ENCODE measurements at regions not wholly inside any gene's neighbourhood (a gene's known extent, or its start where the extent isn't known, plus 50 kb on each side); places are given as distances from the start of the nearest gene placed in this dataset.

DNA sequence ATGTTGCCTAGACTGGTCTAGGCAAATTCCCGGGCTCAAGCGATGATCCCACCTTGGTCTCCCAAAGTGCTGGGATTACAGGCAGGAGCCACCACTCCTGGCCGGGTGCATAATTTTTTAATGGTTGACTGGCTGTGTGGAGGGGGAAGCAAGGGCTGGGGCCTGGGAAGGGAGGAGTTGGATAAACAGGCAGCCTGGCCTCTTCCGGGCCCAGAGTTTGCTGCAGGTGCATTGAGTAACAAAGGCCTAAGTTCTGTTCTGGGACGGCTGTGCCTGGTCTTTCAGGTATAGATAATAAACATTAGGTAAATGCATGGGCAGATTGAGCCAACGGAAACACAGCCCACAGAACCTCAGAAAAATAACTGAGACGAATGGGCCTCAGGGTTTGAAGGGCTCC, 191.3 kb upstream of the TBX3 start:
- TF ChIP-seq POLR2A (IDR thresholded peaks at IDR 0.05; ENCODE audit: low read depth, low read length) = no peak
- DNase-seq (ENCODE audit: insufficient read length, low spot score) = no peak
- no peak for FAIRE-seq

GRCh38 chr12:114873656-114874055, 189.7 kb upstream of the TBX3 start:
- TF ChIP-seq POLR2A (IDR thresholded peaks at IDR 0.05; ENCODE audit: low read depth, low read length) = no peak
- DNase-seq (ENCODE audit: insufficient read length, low spot score) = no peak
- FAIRE-seq = no peak

DNA sequence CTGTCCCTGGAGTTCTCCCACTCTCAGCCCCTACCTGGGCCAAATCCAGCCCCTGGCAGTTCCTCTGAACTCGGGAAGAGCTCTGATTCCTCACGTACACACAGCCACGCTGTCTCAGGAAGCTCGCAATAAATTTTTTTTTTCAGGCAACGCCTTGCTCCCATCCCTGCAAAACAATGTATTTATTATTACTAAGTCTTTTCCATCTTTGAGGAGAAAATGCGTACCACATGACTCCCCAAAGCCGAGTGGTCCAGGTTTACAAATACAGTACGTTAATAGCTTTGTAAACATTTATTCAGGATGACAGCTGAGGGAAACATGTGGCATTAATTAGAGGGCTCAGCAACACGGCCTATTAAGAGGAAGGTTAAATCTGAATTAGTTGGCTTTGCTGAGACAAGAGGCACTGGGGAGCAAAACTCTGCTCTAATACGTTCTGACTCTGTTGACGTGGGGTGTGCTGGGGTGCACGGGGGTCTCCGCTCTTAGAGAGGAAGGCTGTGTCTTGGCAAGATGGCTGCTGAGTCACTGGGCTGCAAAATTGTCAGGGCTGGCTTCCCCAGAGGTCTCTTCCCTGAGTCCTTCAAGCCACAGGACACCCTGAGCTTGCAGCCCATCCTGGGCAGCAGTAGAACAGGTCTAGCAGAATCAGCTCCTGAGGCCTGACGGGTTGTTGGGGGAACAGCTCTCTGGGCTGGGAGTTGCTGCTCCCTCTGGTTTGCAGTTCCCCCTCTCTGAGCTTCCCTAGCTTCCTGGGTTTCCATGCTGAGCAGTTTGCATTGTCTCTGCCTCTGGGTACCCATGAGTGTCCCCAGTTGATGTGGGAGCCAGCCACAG, 185.2 kb upstream of the TBX3 start:
- FAIRE-seq (no peak), DNase-seq (ENCODE audit: insufficient read length, low spot score) (no peak)
- no peak for TF ChIP-seq POLR2A (IDR thresholded peaks at IDR 0.05; ENCODE audit: low read depth, low read length)

DNA sequence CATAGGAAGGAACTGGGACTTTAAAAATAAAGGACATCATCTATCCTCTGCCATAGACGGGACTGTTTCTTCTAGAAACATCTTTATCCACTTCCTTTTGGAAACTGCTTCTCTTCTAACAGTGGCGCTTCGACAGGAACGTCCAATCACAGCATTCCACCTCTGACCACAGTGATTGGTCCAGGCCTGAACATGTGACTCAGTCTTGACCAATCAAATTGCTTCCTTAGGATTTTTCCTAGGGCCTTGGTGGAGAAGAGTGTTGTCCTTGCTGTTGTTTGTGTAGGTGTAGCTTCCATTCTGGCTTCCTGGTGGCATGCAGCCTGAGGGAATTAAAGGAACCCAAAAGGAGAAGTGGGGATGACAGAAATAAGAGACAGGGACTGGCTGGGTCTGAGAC, 182.4 kb upstream of the TBX3 start:
- TF ChIP-seq POLR2A (IDR thresholded peaks at IDR 0.05; ENCODE audit: low read depth, low read length) = no peak
- FAIRE-seq (no peak), DNase-seq (ENCODE audit: insufficient read length, low spot score) (no peak)

DNA sequence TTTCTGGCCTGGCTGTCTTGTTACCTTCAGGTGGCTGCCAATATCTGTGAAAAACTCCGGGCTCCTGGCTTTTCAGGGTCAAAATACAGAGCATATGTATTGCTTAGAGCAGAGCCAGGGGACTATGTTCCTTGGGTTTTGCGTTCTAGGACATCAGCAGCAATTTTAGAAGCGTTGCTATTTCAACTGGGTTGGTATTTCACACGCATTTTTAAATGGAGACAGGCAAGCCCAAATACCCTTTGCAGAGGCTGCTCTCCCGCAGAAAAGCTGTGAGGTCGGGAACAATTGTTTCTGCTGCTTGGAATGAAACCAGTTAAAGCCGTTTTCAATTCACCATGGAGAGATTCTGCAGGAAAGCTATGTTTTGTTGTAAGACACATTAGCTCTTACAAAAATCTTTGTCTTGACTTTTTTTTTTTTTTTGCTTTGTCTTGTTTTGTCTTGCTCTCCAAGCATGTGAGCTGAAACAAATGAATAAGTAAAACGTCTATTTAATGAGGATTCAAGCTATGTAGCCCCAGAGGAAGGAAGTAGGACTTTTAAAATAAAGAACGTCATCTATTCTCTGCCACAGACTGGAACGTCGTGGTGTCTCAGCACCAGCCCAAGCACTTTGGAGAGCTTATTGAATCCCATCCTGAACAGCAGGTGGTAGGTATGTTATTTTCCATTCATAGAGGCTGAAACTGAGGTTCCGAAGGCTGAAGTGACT, 181.0 kb upstream of the TBX3 start:
- DNase-seq (ENCODE audit: insufficient read length, low spot score) (no peak), FAIRE-seq (no peak)
- no peak for TF ChIP-seq POLR2A (IDR thresholded peaks at IDR 0.05; ENCODE audit: low read depth, low read length)

DNA sequence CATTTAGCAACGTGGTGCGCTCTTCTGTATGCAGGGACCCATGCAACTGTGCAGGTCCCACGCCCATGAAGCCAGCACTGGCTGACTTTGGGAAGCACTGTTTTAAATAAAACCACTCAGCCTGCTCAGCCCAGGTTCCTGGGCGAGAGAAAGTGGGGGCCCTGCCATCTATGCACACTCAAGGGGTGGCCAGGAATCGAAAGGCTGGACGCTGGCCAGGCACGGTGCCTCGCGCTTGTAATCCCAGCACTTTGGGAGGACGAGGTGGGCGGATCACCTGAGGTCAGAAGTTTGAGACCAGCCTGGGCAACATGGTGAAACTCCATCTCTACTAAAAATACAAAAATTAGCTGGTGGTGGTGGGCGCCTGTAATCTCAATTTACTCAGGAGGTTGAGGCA, 179.9 kb upstream of the TBX3 start:
- DNase-seq (ENCODE audit: insufficient read length, low spot score) (no peak), FAIRE-seq (no peak)
- no peak for TF ChIP-seq POLR2A (IDR thresholded peaks at IDR 0.05; ENCODE audit: low read depth, low read length)

DNA sequence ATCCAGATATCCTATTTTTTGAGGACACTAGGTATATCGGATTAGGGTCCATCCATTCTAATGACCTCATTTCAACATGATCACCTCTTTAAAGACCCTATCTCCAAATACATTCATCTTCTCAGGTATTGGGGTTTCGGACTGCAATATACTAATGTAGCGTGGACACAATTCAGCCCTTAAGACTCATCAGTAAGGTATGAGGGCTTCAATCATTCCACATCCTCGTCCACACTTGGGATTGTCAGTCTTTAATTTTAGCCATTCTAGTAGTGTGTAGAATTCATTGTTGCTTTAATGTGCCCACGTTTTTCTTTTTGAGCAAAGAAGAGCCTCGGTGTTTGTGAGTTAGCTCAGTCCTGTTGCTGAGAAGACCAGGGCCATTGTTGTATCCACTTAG, 177.0 kb upstream of the TBX3 start:
- TF ChIP-seq POLR2A (IDR thresholded peaks at IDR 0.05; ENCODE audit: low read depth, low read length) = no peak
- no peak for FAIRE-seq

DNA sequence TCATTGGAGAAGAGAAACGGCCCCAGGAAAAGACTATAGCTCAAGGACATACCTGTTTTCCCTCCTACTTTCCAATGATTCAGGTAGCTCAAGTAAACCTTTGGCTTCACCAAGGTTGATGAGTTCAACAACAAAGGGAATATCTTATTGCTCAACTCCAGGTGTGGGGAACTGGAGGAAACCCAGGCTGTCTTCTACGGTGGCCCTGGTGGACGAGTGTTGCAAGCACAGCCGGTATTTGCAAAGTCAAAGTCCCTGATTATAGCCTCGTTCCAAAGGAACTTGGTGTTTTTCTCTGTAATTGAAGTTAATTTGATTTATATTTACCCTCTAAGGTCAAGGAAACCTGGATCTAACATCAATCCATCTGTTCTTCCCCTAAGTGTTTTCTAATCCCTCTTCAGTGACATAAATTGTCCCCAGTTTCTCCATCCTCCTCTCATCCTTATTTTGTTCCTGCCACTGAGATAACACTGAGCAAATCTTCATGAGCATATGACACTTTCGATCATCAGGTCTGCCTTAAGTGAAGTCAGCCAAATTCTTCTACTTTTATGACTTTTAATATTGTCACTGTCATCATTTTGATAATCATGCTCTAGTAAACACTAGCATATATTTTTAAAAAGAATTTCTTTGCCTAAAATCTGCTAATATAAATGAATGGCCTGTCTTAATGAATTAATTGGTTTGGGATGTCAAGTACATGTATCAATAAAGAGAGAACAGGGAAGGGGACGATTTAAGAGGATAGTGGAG, 174.6 kb upstream of the TBX3 start:
- DNase-seq (ENCODE audit: insufficient read length, low spot score) (no peak), FAIRE-seq (no peak)
- TF ChIP-seq POLR2A (IDR thresholded peaks at IDR 0.05; ENCODE audit: low read depth, low read length) = no peak

More for the DNA sequence above, 177.0 kb upstream of the TBX3 start:
- DNase-seq (ENCODE audit: insufficient read length, low spot score) = no peak

- FAIRE-seq = no peak
- no peak for DNase-seq (ENCODE audit: insufficient read length, low spot score)
- TF ChIP-seq POLR2A (IDR thresholded peaks at IDR 0.05; ENCODE audit: low read depth, low read length) = no peak
Observed at GRCh38 chr12:114855678-114856077, 171.7 kb upstream of the TBX3 start.

- TF ChIP-seq POLR2A (IDR thresholded peaks at IDR 0.05; ENCODE audit: low read depth, low read length) = no peak
- FAIRE-seq (no peak), DNase-seq (ENCODE audit: insufficient read length, low spot score) (no peak)
Observed at GRCh38 chr12:114852976-114853529, 169.1 kb upstream of the TBX3 start.

DNA sequence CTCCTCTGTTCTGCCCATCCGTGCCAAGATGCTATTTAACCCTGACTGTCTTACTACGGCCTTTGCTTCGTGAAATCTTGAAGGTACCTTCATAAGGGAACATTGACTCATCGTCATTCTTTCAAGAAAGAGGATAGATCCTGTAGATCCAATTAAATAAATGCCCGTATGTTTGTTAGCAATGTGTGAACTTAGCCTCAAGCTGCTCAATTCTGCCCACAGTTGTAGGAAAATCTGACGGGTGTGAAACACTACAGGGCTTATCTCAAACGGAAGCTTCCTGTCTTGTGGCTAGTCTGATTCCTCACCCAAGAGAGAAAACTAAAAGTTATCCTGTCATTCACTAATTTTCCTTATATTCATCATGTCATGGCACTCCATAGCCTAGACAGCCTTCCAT, 168.0 kb upstream of the TBX3 start:
- TF ChIP-seq POLR2A (IDR thresholded peaks at IDR 0.05; ENCODE audit: low read depth, low read length) = no peak
- FAIRE-seq = no peak
- DNase-seq (ENCODE audit: insufficient read length, low spot score) = no peak

DNA sequence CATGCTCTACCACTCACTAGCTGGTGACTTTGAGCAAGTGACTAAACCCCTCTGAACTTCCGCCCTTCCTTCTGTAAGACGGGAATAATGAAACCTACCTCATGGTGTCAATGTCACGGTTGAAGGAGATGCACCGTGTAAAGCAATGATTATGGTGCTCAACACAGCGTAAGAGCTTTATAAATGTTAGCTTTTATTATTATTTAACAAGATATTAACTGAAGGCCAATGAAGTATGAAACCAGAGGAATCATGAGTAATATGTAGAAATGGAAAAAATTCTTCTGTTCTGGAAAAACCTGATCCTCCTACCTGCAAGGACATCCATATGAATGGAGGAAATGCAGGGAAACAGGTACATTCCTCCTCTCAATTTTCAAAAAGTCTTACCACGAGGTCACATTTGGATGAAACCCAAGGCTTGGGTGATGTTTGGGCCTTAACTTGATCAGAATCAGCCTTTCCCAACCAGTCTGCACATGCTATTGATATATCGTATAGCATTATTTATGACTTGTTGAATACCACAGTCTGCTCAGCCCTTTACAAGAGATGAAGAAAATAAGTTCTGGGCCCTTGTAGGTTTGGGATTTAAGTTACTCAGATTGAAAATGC, 166.8 kb upstream of the TBX3 start:
- DNase-seq (ENCODE audit: insufficient read length, low spot score) (no peak), FAIRE-seq (no peak)
- TF ChIP-seq POLR2A (IDR thresholded peaks at IDR 0.05; ENCODE audit: low read depth, low read length) = no peak

DNA sequence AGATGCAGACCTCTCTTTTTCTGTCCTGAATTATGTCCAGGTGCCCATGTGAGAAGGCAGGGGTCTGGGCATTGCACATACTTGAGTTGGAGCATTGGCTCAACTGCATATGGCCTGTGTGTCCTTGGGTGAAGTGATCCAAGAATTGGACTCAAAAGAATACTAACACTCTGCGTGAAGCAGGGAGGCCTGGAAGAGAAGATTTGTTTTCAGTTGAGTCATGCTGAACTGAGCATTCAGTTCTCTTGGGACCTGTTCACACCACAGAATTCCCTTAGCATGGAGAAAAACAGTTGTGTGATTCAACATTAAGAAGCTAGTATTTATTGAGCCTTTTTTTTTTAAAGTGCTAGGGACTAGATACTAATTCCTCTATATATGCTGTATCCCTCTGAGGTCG, 164.7 kb upstream of the TBX3 start:
- no peak for TF ChIP-seq POLR2A (IDR thresholded peaks at IDR 0.05; ENCODE audit: low read depth, low read length)
- DNase-seq (ENCODE audit: insufficient read length, low spot score) (no peak), FAIRE-seq (no peak)

All from H54 (cell line).